Erythroblast (primary cell): ENCODE measurements at regions not wholly inside any gene's neighbourhood (a gene's known extent, or its start where the extent isn't known, plus 50 kb on each side); places are given as distances from the start of the nearest gene placed in this dataset.

Source experiments
- DNase-seq, 2 experiments: peaks; one replicate each; lab custom pipeline; 2025; lab: John Stamatoyannopoulos, UW
- GATA1 ChIP-seq: IDR thresholded peaks from 2 replicates; pipeline ENCODE4 v1.6.1; 2011; ENCODE audit warnings: low read depth, mild to moderate bottlenecking, control low read depth, low read length, moderate library complexity
- POLR2A ChIP-seq: IDR thresholded peaks from 2 replicates; pipeline ENCODE4 v1.6.1; 2011; ENCODE audit warnings: mild to moderate bottlenecking, low read length

DNA sequence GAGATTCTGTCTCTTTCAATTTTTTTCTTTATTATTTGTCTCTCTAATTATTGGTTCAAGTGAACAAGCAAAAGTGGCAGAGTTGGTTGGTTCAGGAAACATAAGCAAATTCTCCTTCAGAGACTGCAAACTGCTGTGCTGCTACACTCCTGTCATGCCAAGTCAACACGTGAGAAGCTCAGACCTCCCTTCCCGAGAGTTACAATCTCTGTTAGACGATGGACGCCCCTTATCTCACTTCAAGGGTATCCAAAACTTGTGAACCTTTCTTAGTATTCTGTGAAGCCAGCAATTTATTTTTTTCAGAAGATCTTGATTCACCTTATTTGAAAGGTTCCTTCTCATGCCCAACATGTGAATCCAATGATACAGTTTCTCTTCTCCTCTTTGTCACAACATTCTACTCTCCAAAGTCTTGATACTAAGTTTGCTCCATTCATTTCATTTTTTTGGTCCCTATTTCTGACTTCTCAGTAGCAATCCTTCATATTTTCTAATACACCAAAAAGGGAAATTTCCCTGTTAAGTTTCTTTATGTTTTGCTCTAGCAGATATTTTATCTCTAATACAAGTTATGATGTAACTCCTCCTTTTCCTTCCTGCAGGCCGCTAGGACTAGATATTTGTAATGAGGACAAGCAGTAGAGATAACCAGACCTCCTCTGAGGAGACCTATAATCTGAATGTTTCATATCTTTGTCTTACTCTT, 448.8 kb upstream of the CITED2 start:
- peak; percentile 67 to 84 for DNase-seq
- TF ChIP-seq GATA1 = no peak
- no peak for TF ChIP-seq POLR2A

DNA sequence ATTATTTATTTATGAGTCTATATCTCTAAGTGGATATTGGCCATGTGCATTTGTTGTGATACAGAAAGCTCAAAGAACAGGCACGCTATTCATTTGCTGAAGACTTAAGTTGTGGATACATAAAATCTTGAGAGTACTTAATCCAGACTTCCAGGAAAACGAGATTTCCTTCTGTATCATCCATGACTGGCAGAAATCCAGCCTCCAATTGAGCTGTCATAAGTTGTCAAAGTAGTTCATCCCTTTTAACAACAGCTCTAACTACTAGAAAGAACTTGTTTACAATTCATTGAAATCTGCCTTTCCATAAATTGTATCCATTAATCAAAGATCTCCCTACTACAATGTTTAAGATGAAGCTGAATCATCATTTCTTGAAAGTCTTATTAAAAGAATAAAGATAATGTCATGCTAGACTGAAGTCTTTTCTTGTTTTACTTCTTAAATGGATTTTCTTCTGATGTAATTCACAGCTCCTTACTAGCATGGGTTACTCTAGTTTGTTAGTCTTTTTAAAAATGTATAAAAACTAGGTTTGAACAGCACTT, 447.3 kb upstream of the CITED2 start:
- no peak for TF ChIP-seq POLR2A
- no peak for TF ChIP-seq GATA1
- peak in 1 of 2 experiments; percentile 8 for DNase-seq

DNA sequence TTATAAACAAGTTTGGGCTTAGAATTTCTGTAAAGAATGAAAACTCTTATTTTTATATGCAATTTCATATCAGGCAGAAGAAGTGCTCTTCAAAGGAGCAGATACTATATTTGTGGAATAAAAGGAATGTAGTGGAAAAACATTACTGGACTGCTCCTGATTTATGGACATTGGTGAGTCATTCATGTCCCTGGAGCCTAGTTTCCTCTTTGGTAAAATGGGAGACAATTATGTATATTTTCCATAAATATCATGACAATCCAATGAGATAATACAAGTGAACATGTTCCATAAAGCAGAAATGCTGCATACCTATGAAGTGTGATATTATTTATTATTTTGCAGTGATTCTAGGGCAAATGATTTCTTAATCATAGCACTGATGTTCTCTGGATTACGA, 445.8 kb upstream of the CITED2 start:
- TF ChIP-seq GATA1 (no peak), POLR2A (no peak)
- no peak for DNase-seq

GRCh38 chr6:139819776-139820175, 445.3 kb upstream of the CITED2 start:
- no peak for TF ChIP-seq POLR2A
- TF ChIP-seq GATA1 = no peak
- no peak for DNase-seq

DNA sequence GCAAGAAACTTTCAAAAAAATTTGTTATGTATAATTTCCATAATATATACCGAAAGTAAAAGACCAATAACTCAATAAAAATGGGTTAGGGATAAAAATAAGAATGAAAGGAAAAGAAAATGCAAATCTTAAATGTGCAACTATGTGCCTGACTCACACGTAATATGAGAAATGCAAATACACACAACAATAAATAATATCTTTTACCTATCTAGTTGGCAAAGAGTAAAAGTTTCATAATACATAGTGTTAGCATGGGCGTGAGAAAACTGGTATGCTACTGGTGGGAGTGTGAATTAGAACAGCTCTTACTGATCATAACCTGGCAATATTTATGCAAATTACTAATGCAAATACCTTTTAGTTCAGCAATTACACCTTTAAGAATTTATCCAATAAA, 438.5 kb upstream of the CITED2 start:
- TF ChIP-seq POLR2A = no peak
- no peak for TF ChIP-seq GATA1
- no peak for DNase-seq

- peak; percentile 24 to 34 for DNase-seq
- TF ChIP-seq GATA1 = no peak
Measured at GRCh38 chr6:139801571-139802321, 427.3 kb upstream of the CITED2 start.

DNA sequence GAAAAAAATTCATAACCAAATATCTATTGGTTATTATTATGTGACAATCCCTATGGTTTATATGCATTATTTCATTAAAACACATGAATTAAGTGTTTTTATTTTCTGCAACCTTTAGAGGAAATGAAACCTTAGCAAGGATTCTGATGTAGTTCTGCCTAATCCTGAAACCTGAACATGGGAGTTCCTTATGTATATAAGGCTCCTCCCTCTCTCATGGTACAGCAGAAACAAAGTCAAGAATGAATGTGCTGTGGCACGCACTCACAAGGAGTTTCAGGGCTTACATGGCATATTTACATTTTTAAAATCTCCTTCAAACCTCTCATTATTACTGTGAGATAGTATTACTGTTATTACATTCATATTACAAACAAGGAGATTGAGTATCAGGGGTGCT, 426.4 kb upstream of the CITED2 start:
- DNase-seq = no peak
- TF ChIP-seq GATA1 (no peak), POLR2A (no peak)

GRCh38 chr6:139790527-139790926, 416.1 kb upstream of the CITED2 start:
- TF ChIP-seq GATA1 = no peak
- no peak for TF ChIP-seq POLR2A
- DNase-seq = no peak

GRCh38 chr6:139784222-139784769, 409.8 kb upstream of the CITED2 start:
- TF ChIP-seq GATA1 = no peak
- no peak for TF ChIP-seq POLR2A
- DNase-seq = peak in 1 of 2 experiments; percentile 4

GRCh38 chr6:139779988-139780774, 405.7 kb upstream of the CITED2 start:
- DNase-seq = no peak
- TF ChIP-seq POLR2A = no peak
- no peak for TF ChIP-seq GATA1

GRCh38 chr6:139778688-139779087, 404.2 kb upstream of the CITED2 start:
- no peak for DNase-seq
- no peak for TF ChIP-seq POLR2A
- TF ChIP-seq GATA1 = no peak

- DNase-seq = no peak
- no peak for TF ChIP-seq GATA1
- no peak for TF ChIP-seq POLR2A
Measured at GRCh38 chr6:139778106-139778505, 403.7 kb upstream of the CITED2 start.

GRCh38 chr6:139777202-139777970, 402.9 kb upstream of the CITED2 start:
- peak in 1 of 2 experiments; percentile 18 for DNase-seq
- TF ChIP-seq POLR2A (no peak), GATA1 (no peak)
